NCI-H524 treated with DMSO at 0.1 percent for 48 hours (cell line): ENCODE measurements at regions not wholly inside any gene's neighbourhood (a gene's known extent, or its start where the extent isn't known, plus 50 kb on each side); places are given as distances from the start of the nearest gene placed in this dataset.
A peak's percentile ranks its signal among the peaks of the same experiment; 100 is the strongest.

ENCODE experiments used
- DNase-seq: peaks from one replicate; lab custom pipeline; 2025; lab: John Stamatoyannopoulos, UW

DNA sequence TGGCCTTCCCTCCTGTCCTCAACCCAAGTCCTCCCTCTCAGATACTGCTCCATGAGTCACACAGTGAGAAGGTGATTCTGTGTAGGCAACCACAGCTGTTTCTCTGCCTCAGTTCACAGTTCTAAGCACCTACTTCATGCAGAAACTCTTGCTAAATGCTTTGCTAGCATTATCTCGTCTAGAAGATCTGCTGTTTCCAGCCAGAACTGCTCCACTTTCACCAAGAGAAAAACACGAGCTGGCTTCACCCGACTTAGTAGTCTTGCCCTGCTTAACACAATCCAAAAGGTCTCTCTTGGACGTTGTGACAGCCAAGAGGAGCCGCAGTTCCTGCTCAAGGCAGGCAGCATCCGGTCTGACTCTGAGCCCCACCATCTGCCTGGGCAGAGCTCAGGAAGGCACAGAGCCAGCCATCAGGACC, 272.1 kb downstream of the UACA start:
- DNase-seq, result no peak

DNA sequence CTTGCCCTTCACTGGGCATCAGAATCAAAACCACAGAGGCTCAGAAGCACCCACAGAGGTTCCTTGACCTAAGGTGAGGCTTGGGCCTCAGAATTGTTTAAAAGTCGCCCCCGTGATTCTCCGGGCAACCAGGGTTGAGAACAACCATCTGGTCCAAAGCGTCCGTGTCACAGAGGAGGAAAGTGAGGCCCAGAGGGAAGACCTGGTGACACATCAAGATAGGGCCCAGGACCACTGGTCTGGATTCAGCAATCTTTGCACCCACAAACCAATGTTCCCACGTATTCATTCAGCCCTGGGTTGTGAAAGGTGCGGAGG, 272.6 kb downstream of the UACA start:
- DNase-seq, result no peak

DNA sequence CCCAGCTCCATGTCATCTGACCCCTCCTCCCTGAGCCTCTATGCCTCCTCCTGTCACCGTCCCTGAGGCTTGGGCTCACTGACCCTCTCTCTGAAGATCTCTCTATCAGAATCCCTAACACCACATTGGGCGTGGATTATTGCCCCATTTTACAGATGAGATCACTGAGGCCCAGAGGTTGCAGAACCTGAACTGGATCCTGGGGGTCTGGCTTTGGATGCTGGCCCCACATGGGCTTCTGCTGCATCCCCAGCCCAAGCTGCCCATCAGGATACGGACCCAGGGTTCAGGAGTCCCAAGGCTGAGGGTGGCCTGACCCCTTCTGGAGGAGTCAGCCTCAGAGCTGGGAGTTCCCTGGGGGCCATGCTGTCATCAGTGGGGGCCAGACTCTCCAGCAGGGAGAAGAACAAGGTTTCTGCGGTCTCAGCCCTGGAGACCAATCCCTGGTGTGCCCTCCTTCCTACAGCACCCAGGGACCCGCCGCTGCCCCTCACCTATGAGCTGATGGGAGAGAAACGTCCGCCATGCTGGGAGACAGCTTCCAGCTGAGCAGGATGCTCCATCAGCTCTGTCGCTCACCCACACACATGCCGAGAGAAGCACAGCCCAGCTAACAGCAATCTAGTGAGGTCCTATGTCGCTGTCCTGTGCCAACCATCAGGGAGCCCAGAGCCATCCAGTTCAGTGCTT, 273.1 kb downstream of the UACA start:
- no peak for DNase-seq

DNA sequence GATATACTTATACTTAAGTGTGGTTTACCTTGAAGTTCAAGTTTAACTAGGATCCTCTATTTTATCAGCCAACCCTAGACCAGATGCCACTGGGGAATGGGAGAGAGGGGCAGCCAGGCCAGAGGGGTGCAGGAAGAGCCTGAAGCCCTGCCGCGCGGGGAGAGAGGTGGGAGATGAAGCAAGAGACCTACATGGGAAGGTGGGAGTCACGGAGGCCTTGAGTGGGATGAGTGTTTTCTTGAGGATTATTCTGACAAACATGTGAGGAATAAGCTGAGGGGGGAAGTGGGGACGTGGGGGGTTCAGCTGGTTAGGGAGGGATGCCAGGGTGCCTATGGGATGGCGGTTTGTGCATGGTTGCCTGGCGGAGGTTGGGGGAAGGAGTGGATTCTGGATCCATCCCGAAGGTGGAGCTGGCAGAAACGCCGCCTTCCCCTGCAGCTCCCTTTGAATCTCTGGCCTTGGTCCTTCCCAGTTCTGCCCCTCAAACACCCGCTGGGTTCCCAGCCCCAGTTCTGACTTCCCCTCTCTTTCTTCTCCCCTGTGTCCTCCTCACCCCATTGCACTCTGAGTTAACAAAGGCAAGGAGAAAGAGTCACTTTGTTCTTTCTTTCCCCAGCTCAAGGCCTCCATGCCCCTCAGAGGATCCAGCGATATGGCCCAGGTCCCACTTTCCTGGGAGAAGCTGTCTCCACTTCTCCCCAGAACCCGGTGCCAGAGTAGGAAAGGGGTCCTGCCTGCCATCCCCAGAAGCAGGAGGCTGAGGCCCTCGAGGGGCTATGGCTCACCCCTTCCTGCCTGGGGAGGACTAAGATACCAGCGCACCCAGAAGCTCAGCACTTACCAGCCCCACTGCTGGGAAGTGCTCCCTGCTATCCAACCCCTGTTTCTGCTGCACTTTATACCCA, 274.2 kb downstream of the UACA start:
- DNase-seq, result no peak

DNA sequence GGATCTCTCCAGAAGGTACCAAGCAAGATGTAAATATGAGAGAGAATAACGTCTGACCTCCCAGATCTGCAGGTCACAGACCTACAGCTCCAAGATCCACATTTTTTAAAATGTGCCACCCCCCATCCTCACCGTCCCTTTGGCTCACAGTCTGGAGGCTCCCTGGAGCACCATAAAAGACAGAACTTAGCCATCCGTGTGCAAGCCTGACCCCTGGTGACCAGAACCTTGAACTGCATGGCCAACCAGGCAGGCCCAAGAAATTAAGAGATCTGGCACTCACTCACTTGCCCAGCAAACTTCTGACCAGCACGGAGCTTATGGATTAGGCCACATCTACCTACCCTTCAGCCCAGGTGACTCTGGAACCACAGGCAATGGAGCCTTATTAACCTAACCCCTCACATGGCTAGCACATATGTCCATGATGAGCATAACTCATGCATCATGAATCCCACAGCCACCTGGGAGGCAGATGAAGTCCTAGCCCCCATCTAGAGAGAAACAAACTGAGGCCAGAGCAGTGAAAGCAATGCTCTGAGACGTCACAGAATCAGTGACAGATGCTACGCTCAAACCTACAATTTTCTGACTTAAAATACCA, 275.3 kb downstream of the UACA start:
- DNase-seq, result peak; percentile 10

DNA sequence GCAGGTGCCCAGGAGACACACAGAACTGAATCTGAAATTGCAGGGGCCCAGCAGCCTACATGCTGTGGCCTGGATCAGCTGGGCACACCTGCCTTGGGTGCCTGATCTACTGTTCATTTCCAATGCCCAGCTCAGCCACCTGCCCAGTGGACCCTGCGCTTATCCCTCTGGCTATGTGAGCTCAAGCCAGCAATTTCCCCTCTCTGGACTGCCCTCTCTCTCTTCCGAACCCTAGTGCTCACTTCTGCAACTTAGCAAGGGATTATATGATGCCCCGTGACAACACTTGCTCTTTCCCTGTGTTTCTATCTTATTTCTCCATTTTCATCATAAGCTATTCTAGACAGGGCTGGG, 276.0 kb downstream of the UACA start:
- no peak for DNase-seq

DNA sequence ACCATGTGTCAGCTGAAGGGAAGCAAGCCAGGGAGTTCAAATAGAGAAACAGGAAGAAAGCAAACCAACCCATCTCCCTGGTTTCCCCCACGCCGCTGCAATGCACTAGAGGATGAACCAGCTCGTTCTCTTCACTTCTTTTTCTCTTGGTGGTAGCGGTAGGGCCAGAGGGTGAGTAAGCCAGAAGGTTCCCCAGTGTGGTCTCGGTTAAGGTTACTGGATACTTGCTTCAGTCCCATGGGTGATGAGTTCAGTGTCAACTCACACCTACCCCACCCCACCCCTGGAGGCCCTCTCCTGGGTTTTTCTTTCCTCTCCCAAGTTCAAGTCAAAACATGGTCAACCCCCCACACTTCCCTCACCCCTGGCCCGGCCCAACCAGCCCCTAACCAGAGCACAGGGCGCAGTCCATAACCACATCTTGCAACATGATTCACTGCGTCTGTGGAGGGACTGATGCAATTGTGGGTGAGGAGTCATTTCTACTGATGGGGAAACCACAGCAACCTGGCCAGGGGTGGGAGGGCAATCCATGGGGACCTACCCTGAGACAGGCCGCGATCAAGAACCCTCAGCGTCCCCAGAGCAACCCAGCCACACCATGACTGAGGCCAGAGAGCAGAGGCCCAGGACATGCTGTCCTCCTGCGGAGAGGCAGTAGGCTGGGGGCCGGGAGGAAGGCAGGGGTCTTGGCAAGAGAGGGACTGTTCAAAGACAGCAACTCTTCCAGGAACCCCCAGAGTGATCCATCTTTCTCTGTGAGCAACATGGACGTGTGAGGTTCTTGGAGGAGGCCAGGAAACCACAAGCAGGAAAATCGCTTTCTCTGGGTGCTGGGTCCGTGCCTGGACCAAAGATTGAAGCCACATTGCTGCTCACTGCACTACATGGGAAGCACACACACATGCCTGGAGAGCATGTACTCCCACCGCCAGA, 276.6 kb downstream of the UACA start:
- no peak for DNase-seq

DNA sequence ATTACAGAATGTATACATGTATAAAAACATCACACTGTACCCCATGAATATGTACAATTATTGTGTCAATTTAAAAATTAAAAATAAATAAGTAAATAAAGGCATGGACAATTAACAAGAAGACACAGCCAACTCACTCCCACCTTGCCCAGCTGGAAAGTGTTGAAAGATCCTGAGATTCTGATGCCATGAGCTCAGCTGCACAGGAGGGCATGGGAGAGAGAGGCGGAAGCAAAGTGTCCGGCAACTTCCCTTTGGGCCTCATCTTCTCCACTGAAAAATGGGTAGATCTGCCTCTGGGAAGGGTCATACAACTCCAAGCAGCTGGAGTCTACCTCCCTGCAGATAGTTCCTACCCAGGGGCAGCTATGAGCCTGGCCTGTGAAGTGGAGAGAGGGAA, 277.3 kb downstream of the UACA start:
- DNase-seq, result no peak

DNA sequence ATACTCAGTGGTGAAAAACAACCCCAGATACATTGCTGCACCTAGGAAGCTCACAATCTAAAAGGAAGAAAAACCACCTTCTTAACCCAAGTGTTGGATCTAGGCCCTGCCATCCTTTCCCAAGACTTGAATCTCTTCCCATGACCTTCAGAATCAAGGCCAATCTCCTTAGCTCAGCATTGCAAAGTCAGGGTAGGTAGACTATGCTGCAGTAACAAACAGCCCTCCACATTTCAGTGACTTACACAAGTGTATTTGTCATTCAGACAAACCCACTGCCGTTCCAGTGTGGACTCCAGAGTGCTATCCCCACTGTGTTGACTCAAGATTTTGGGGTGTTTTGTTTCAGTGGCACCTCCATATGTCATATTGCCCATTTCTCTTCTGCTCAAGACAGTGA, 278.4 kb downstream of the UACA start:
- DNase-seq, result no peak

DNA sequence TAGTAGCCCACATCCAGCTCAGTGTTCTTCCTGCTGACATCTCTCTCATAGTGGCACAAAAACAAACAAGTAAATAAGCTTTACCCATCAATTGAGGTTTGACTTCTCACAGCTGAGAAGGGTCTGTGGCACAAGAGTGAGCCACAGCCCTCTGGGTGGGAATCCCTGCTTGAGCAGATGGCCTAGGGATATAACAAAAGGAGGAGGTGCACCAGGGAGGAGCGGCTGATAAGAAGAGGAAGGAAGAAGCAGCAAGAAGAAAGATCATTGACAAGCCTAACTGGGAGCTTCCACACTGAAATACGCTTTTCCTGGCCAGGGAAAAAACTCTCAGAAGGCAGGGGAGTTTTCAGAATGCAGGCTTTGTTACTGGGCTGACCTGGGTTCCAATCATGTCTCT, 279.8 kb downstream of the UACA start:
- DNase-seq, result no peak

DNA sequence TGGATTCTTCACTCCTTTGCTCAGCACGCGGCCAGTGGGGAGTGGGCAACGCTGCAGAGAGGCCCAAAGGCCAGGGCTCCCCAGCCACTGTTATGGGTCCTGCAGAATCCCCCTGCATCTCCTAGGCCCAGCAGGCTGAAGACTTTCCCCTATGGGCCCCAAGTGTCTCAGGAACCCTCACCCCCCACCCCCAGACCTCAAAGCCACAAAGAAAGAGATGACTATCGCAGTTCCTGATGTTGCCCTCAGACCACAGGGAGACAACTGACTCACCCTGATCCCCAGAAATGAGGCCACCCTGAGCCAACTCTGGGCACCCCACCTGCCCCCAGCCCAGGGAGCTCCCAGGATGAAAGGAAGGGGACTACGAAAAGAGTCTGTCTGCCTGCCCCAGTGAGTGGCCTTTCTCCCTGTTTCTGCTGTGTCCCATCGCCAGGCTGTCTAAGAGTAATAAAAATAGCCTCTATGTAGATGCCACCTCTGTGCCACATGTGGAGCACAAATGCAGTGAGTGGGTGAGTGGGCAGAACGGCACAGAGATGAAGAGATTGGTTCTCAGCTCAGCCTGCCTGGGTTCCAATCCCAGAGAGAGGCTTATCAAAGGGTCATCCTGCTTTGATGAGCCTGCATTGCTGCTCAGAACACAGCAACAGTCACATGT, 283.0 kb downstream of the UACA start:
- DNase-seq, result no peak

DNA sequence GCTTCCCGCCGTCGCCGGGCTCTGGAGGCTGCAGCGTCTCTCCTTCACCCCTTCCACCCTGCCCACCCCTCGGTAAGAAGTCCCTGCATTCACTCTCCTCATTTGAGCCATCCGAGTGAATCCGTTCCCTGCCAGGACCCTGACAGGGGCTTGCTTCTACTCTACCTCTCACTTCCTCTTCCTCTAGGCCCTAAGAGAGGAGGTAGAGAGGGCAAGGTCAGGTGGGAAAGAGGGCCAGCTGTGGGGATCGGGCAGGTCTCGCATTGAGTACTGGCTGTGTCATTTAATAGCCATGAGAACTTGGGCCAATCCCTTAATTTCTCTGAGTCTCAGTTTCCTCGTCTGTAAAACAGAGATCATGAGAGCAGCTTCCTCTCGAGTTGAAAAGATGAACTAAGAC, 283.6 kb downstream of the UACA start:
- no peak for DNase-seq

DNA sequence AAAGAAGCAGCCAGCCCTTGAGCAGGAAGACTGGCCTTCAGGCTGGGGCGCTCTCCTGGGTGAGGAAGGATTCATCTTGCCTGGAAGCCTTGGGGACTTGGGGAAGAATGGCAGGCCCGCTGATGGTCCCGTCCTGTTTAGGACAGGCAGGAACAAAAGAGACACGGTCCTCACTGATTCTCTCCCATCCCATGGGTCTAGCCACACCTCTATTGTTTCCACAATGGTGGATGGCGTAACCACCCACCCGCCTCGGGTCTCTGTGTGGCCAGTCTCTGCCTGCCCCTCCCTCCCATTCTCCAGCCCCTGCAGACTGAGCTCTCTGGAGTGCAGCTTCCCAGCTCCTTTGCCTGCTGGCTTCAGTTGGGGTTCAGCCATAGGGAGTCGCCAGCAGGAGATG, 284.3 kb downstream of the UACA start:
- no peak for DNase-seq

DNA sequence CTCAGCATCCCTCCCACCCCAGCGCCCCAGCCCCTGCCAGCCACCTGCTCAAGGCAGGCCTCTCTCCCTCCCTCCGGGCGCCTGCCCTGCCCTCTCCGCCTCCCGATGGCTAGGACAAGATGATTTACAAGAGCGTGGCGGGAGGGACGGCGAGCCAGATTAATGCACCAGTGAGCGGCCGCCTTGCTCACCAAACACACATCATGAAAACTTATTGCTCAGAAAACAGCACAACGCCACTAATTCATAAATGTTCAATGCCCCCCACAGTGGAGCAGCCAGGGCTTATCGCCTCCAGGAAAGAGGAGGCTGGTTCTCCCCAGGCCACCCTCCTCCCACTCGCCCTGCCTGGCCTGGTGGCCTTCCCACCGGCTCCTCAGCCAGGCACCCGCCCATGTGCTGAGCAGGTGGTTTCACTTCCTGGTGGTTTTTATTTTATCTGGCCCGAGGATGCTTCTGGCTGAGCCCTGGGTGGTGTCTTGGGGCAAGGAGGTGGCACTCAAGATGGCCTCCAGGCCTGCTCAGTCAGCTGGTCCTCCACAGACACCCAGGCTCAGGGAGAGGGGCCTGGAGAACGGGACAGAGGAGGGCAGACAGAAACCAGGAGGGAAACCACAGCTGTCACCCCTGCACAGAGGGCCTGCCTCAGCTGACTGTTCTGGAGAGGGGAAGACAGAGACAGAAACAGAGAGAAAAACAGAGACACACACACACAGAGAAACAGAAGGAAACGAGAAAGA, 284.9 kb downstream of the UACA start:
- DNase-seq, result no peak

DNA sequence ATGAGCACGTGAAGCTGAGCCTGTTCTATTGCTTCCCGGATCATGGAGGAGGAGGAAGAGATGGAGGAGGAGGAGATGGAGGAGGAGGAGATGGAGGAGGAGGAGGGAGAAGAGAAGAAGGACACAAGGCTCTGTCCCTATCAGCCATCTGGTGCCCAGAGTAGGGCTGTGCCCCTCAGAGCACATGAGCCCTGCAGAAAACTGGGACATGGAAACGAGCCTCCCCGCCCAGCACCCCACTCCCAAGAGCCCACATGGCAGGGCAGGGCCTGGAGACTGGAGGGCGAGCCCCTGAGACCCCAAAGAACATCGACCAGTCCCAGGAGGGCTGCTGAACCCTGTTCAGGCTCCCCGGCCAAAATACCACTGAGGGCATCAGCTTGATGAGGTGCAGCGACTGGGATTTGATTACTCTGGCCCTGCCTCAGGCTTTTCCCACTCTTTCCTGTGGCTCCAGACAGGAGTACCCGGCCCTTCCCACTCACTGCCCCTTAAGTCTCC, 285.6 kb downstream of the UACA start:
- DNase-seq, result no peak

DNA sequence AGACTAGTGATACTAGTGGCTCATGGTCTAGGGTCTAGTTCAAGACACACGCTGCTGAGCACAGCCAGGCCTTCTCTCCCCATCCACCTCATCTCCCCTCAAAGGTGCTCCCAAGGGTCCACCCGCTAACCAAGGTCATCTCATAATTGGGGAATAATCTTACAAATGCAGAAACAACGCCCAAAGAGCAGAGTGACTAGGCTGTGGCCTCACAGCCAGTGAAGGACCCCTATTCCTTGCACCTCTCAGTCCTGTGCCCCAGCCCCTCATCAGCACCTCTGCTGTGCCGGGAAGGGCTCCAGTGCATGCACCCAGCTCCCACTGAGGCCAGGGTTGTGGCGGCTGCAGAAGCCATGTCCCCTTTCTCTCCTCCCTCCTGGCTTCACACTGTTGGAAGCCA, 286.9 kb downstream of the UACA start:
- no peak for DNase-seq

DNA sequence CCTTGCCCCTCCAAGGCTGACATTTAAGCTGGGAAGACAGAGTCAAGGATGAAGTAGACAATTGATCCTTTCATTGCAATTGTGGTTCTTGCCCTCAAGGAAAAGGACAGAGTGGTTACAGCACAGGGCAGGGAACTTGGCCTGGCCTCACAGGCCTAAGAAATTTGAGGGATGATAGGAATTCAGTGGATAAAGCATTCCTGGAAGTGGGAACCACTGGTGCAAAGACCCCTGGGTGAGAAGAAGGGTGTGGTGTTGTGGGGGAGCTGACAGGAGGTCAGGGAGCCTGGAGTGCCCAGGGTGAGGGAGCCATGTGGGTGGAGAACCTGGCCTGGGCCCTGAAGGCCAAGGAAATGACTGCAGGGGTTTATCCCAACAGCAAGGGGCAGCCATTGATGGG, 287.4 kb downstream of the UACA start:
- no peak for DNase-seq

DNA sequence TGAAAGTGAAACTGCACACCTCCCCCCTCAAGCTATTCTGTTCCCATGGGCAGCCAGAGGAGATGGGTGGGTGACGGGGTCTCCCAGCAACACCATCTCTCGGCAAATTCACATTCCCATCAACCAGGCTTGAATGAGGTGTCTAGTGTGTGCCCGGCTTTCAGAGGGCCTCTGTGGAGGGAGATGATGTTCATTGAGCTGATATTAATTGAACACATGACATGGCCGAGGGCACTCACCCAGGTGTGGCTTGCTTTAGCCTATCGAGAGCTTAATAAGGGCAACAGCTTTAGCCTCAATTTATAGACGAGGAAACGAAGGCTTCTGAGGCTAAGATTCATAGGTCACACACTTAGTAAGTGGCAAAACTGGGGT, 288.0 kb downstream of the UACA start:
- no peak for DNase-seq

DNA sequence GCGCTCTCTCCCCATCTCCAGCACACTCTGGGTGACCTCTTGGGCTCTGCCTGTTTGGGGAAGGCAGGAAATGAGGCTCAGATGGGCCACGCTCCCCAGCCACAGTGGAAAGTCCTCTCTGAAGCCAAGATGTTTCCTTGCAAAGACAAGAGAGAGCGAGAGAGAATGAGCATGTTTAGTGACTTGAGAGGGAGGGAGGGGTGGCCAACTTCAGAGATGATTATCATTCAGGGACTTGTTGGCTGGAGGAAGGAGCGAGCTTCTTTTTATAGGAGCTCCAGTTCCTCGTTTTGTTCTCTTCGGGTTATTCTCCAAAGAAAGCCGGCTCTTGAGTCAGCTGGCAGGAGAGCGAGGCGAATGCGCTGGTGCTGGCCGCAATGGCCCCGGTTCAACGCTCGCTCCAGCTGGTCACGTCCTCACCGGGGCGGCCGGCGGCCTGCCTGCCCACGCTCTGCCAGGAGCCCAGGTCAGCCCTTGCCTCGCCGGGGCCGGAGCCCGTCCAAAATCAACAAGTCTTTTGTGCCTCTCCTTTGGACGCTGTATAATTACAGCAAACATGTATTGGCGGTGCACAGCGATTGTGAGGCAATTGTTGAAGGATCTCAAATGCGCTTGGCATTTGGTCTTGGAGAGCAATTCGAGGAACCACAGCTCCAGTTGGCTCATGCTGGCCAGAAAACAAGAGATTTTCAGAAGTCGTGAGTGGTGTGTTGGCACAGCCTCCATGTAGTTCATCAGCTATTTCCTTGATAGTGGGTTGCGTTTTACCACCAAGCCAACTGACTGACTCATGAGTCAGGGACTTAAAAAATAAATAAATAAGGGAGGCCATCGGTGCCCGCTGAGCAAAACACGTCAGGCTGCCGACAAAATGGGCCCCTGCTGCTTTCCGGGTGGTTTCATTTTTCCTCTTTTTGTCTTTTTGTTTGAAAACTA, 288.6 kb downstream of the UACA start:
- DNase-seq, result no peak
